Gastroesophageal sphincter (tissue), 4 donors: ENCODE measurements at regions not wholly inside any gene's neighbourhood (a gene's known extent, or its start where the extent isn't known, plus 50 kb on each side); places are given as distances from the start of the nearest gene placed in this dataset.
A peak's percentile ranks its signal among the peaks of the same experiment; 100 is the strongest.

Experiments
- ATAC-seq: fragments of 150-250 bp; one replicate; pipeline ENCODE4 v1.9.1; 2016; ENCODE audit warnings: mild to moderate bottlenecking, moderate library complexity
- H3K27ac ChIP-seq, 4 donors: fragments of 200-600 bp; sonication (generic) in 3 of 4; 1 replicate in 3 of 4; 2 replicates in 1 of 4; pipeline ENCODE4 v1.5.1; 2016 to 2019
- H3K27me3 ChIP-seq: fragments of 200-600 bp; sonication (generic); one replicate; pipeline ENCODE4 v1.5.1; 2019
- H3K36me3 ChIP-seq, 2 donors: fragments of 200-600 bp; sonication (generic); one replicate each; pipeline ENCODE4 v1.5.1; 2019; ENCODE audit warnings: control low read depth in 1 of 2
- H3K4me1 ChIP-seq, 3 donors: fragments of 200-600 bp; sonication (generic); 1 replicate in 2 of 3; 2 replicates in 1 of 3; pipeline ENCODE4 v1.5.1; 2016 to 2019; ENCODE audit warnings: control low read depth in 2 of 3
- H3K4me3 ChIP-seq, 2 donors: fragments of 200-600 bp; sonication (generic); one replicate each; pipeline ENCODE4 v1.5.1; 2019; ENCODE audit warnings: mild to moderate bottlenecking in 1 of 2, moderate library complexity in 1 of 2
- H3K9me3 ChIP-seq, 3 donors: fragments of 200-600 bp; sonication (generic); one replicate each; pipeline ENCODE4 v1.5.1; 2017 to 2019; ENCODE audit warnings: control low read depth in 2 of 3
- EP300 ChIP-seq: sonication (generic); formaldehyde crosslinking; IDR thresholded peaks from one replicate; pipeline ENCODE4 v1.6.1; 2017; ENCODE audit warnings: antibody characterized with exemption, mild to moderate bottlenecking
- POLR2A ChIP-seq, 2 donors: fragments of 450-650 bp; IDR thresholded peaks; one replicate each; pipeline ENCODE4 v1.6.1; 2017; ENCODE audit warnings: antibody characterized with exemption in 2 of 2, mild to moderate bottlenecking in 2 of 2, moderate library complexity in 1 of 2
- POLR2AphosphoS5 ChIP-seq: sonication (generic); formaldehyde crosslinking; IDR thresholded peaks from one replicate; pipeline ENCODE4 v1.6.1; 2017; ENCODE audit warnings: antibody characterized with exemption
- WGBS, 2 donors: methylation state at CpG; one replicate each; pipeline ENCODE4 v1.1.5; 2018; ENCODE audit warnings: low coverage in 1 of 2; 5-methylcytosine and 5-hydroxymethylcytosine counted together
- TF ChIP-seq, protein P1 (sequence below), 4 experiments: fragments of 200-600 bp in 2 of 4; fragments of 450-650 bp in 2 of 4; sonication (generic) in 1 of 4; IDR thresholded peaks; one replicate each; pipeline ENCODE4 v1.5.1; 2017 to 2019; ENCODE audit warnings: antibody characterized with exemption in 4 of 4, mild to moderate bottlenecking in 2 of 4, moderate library complexity in 2 of 4

GRCh38 chr5:126359884-126360283 lies 63.3 kb upstream of the GRAMD2B start:
- no peaks in the 10 kb centered on the region for H3K4me1 ChIP-seq
- no peak overlapping the region for H3K4me3 ChIP-seq
- H3K27me3 ChIP-seq: no peaks in the 10 kb centered on the region
- WGBS, 2 donors: 92 to 98% methylated on average over 6 of the region's 6 CpGs
- no peak for ATAC-seq
- no peaks in the 10 kb centered on the region for H3K36me3 ChIP-seq
- H3K9me3 ChIP-seq: no peaks in the 10 kb centered on the region
- no peak overlapping the region for H3K27ac ChIP-seq
- TF ChIP-seq POLR2AphosphoS5: no peak
- TF ChIP-seq EP300: no peak
- TF ChIP-seq, protein P1, sequence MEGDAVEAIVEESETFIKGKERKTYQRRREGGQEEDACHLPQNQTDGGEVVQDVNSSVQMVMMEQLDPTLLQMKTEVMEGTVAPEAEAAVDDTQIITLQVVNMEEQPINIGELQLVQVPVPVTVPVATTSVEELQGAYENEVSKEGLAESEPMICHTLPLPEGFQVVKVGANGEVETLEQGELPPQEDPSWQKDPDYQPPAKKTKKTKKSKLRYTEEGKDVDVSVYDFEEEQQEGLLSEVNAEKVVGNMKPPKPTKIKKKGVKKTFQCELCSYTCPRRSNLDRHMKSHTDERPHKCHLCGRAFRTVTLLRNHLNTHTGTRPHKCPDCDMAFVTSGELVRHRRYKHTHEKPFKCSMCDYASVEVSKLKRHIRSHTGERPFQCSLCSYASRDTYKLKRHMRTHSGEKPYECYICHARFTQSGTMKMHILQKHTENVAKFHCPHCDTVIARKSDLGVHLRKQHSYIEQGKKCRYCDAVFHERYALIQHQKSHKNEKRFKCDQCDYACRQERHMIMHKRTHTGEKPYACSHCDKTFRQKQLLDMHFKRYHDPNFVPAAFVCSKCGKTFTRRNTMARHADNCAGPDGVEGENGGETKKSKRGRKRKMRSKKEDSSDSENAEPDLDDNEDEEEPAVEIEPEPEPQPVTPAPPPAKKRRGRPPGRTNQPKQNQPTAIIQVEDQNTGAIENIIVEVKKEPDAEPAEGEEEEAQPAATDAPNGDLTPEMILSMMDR (IDR thresholded peaks at IDR 0.05): no peak
- no peak for TF ChIP-seq POLR2A (IDR thresholded peaks at IDR 0.05)

GRCh38 chr5:126360467-126360866 lies 62.7 kb upstream of the GRAMD2B start:
- Histone ChIP-seq H3K27ac (no peak overlapping the region), H3K36me3 (no peaks in the 10 kb centered on the region), H3K4me1 (no peaks in the 10 kb centered on the region), H3K27me3 (no peaks in the 10 kb centered on the region), H3K9me3 (no peaks in the 10 kb centered on the region), H3K4me3 (no peak overlapping the region)
- TF ChIP-seq EP300 (no peak), POLR2A (IDR thresholded peaks at IDR 0.05) (no peak), POLR2AphosphoS5 (no peak)
- TF ChIP-seq, protein P1 (IDR thresholded peaks at IDR 0.05): no peak
- ATAC-seq: no peak
- 82 to 100% methylated on average over 1 of the region's 1 CpG for WGBS, 2 donors

DNA sequence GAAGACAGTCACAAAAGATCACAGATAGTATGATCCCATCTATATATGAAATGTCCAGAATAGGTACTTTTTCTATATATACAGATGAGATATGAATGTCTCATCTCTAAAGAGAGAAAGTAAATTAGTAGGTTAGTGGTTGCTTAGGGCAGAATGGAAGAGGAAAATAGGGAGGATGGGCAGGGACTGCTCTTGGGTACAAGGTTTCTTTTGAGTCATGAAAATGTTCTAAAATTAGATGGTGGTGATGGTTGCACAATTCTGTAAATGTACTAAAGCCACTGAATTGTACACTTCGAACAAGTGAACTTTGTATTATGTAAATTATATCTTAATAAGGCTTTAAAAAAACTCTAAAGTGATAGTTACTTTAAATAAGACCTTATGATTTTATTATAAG lies 59.6 kb upstream of the GRAMD2B start:
- no peak overlapping the region for H3K4me3 ChIP-seq
- no peaks in the 10 kb centered on the region for H3K4me1 ChIP-seq
- no peaks in the 10 kb centered on the region for H3K9me3 ChIP-seq
- H3K27me3 ChIP-seq: no peaks in the 10 kb centered on the region
- 68 to 89% methylated on average over 1 of the region's 1 CpG for WGBS, 2 donors
- H3K27ac ChIP-seq: no peak overlapping the region
- peak; percentile 39 for ATAC-seq
- TF ChIP-seq EP300: no peak
- TF ChIP-seq, protein P1 (IDR thresholded peaks at IDR 0.05): no peak
- TF ChIP-seq POLR2AphosphoS5: no peak
- no peak for TF ChIP-seq POLR2A (IDR thresholded peaks at IDR 0.05)
- H3K36me3 ChIP-seq: no peaks in the 10 kb centered on the region

DNA sequence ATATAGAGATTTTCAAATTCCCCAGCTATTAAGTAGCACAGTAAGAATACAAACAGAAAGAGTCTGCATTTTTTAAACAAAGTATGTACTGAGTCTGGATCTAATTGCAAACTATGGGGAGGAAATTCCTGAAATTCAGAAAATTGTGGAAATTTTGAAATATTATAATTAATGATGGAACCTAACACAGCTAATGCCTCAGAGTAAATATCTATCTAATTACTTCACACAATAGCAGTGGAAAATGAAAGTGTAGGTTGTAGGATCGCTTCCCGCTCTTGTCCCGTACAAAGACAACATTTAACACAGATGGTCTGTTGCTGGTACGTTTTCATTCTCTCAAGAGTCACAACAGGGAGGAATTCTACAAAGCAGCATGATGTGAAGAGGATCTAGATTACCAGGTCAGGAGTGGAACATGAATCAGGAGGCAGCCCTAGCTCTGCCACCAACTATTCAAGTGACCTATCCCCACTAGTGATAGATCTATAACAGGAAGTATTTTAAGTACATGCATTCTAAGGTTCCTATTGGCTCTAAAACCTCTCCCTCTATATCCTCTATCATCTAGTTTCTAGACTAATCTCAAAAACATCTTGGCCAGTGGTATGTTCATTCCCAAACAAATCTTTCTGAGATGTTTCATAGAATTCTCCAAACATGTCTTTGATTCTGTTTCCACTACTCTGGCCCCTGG lies 58.9 kb upstream of the GRAMD2B start:
- Histone ChIP-seq H3K4me3 (no peak overlapping the region), H3K4me1 (peaks cover 0 to under 1% (median 0%) of the 10 kb centered on the region in 3 donors), H3K27ac (no peak overlapping the region), H3K9me3 (no peaks in the 10 kb centered on the region), H3K36me3 (no peaks in the 10 kb centered on the region), H3K27me3 (no peaks in the 10 kb centered on the region)
- 74% methylated on average over 4 of the region's 4 CpGs; no CpG with 5 or more reads in 1 of the 2 donors for WGBS, 2 donors
- ATAC-seq: no peak
- TF ChIP-seq POLR2A (IDR thresholded peaks at IDR 0.05) (no peak), POLR2AphosphoS5 (no peak), EP300 (no peak)
- TF ChIP-seq, protein P1 (IDR thresholded peaks at IDR 0.05): no peak
